MM.1S (cell line): ENCODE measurements at regions not wholly inside any gene's neighbourhood (a gene's known extent, or its start where the extent isn't known, plus 50 kb on each side); places are given as distances from the start of the nearest gene placed in this dataset.

Experiments
- DNase-seq: peaks from one replicate; pipeline ENCODE4 v3.0.0-alpha.2; 2015
- H2AFZ ChIP-seq: fragments of 300-600 bp; sonication (generic); 2 replicates; pipeline ENCODE4 v1.6.0; 2016; ENCODE audit warnings: antibody characterized with exemption, low read length
- H3F3A ChIP-seq: fragments of 300-600 bp; sonication (generic); 2 replicates; pipeline ENCODE4 v1.6.1; 2016; ENCODE audit warnings: mild to moderate bottlenecking, antibody characterized with exemption, low read length, moderate library complexity, mixed read lengths; ENCODE audit not compliant: insufficient read depth
- H3K27ac ChIP-seq: fragments of 300-600 bp; sonication (generic); 2 replicates; pipeline ENCODE4 v1.5.1; 2016; ENCODE audit warnings: mild to moderate bottlenecking, low read length
- H3K27me3 ChIP-seq: fragments of 300-600 bp; sonication (generic); replicated peaks from 2 replicates; pipeline ENCODE4 v1.6.0; 2016; ENCODE audit warnings: low read length; ENCODE audit not compliant: insufficient read depth
- H3K36me3 ChIP-seq: fragments of 300-600 bp; sonication (generic); replicated peaks from 2 replicates; pipeline ENCODE4 v1.6.1; 2016; ENCODE audit warnings: mild to moderate bottlenecking, low read length, mixed read lengths; ENCODE audit not compliant: insufficient read depth
- H3K4me1 ChIP-seq: fragments of 300-600 bp; sonication (generic); 2 replicates; pipeline ENCODE4 v1.6.1; 2016; ENCODE audit warnings: low read length, mixed read lengths
- H3K4me2 ChIP-seq: fragments of 300-600 bp; sonication (generic); 2 replicates; pipeline ENCODE4 v1.6.0; 2016; ENCODE audit warnings: low read depth, low read length
- H3K4me3 ChIP-seq: fragments of 300-600 bp; sonication (generic); 2 replicates; pipeline ENCODE4 v1.5.1; 2016; ENCODE audit warnings: low read length, mixed read lengths
- H3K79me2 ChIP-seq: fragments of 300-600 bp; sonication (generic); 2 replicates; pipeline ENCODE4 v1.6.1; 2016; ENCODE audit warnings: mixed run types, low read length, mixed read lengths
- H3K9ac ChIP-seq: fragments of 300-600 bp; sonication (generic); 2 replicates; pipeline ENCODE4 v1.6.1; 2016; ENCODE audit warnings: low read length, mixed read lengths
- H3K9me2 ChIP-seq: fragments of 300-600 bp; sonication (generic); replicated peaks from 2 replicates; pipeline ENCODE4 v1.6.1; 2016; ENCODE audit warnings: mild to moderate bottlenecking, low read length, mixed read lengths; ENCODE audit not compliant: insufficient read depth
- H3K9me3 ChIP-seq: fragments of 300-600 bp; sonication (generic); replicated peaks from 2 replicates; pipeline ENCODE4 v1.6.1; 2016; ENCODE audit warnings: mild to moderate bottlenecking, low read length, mixed read lengths; ENCODE audit not compliant: insufficient read depth
- H4K20me1 ChIP-seq: fragments of 300-600 bp; sonication (generic); 2 replicates; pipeline ENCODE4 v1.6.1; 2016; ENCODE audit warnings: mild to moderate bottlenecking, low read length, moderate library complexity, mixed read lengths; ENCODE audit not compliant: insufficient read depth
- CTCF ChIP-seq: fragments of 300-600 bp; sonication (generic); IDR thresholded peaks from 2 replicates; pipeline ENCODE4 v1.5.1; 2016; ENCODE audit warnings: antibody characterized with exemption, low read length, mixed read lengths
- EZH2 ChIP-seq: fragments of 300-600 bp; sonication (generic); optimal IDR thresholded peaks from 2 replicates; pipeline ENCODE3; 2017; ENCODE audit warnings: low read depth, mild to moderate bottlenecking, antibody characterized with exemption, low read length, mixed read lengths
- EZH2phosphoT487 ChIP-seq: fragments of 300-600 bp; sonication (generic); IDR thresholded peaks from 2 replicates; pipeline ENCODE4 v1.6.1; 2018; ENCODE audit warnings: antibody characterized with exemption, low read length

- DNase-seq: no peak
- Histone ChIP-seq H3K9me3 (no peaks in the 10 kb centered on the region; the same call in 1 of the 2 replicates), H3K4me2 (no peak overlapping the region), H3K36me3 (no peaks in the 10 kb centered on the region), H3K4me3 (no peak overlapping the region), H3K9me2 (no peaks in the 10 kb centered on the region), H3K79me2 (no peaks in the 10 kb centered on the region), H3K9ac (no peak overlapping the region), H3K27ac (no peak overlapping the region), H3K4me1 (no peaks in the 10 kb centered on the region), H3F3A (no peaks in the 10 kb centered on the region), H2AFZ (no peak overlapping the region), H3K27me3 (no peaks in the 10 kb centered on the region), H4K20me1 (no peaks in the 10 kb centered on the region)
- no peak for TF ChIP-seq EZH2
- no peak for TF ChIP-seq EZH2phosphoT487
- no peak for TF ChIP-seq CTCF
These were observed 633.0 kb upstream of the MKI67 start for GRCh38 chr10:128759174-128759573.

GRCh38 chr10:128763588-128763987 lies 637.4 kb upstream of the MKI67 start:
- H3F3A ChIP-seq: no peaks in the 10 kb centered on the region
- no peaks in the 10 kb centered on the region for H3K9me2 ChIP-seq
- no peak for DNase-seq
- no peaks in the 10 kb centered on the region for H3K36me3 ChIP-seq
- H4K20me1 ChIP-seq: no peaks in the 10 kb centered on the region
- no peak overlapping the region for H3K9ac ChIP-seq
- no peaks in the 10 kb centered on the region for H3K9me3 ChIP-seq
- no peak overlapping the region for H2AFZ ChIP-seq
- H3K79me2 ChIP-seq: no peaks in the 10 kb centered on the region
- H3K4me2 ChIP-seq: no peak overlapping the region
- TF ChIP-seq EZH2 (no peak), CTCF (no peak), EZH2phosphoT487 (no peak)
- H3K27me3 ChIP-seq: no peaks in the 10 kb centered on the region
- H3K27ac ChIP-seq: no peak overlapping the region
- H3K4me3 ChIP-seq: no peak overlapping the region
- H3K4me1 ChIP-seq: no peaks in the 10 kb centered on the region

DNA sequence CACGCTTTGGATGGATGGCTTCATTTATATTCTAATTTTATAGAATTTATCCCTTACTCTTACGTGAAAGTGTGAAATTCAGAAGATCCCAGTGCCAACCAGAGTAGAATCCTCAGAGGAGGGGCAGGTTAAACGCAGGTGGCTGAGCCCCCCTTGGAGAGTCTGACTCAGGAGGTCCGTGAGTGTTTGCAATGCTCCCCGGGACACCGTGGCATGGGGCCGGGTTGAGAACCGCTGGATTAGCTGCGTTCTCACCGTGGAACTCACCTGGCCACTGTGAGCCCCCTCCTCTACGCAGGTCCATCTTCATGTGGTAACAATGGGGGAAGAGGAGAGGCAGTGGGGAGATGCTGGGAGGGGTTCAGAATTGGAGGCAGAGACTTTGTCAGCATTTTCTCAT lies 638.0 kb upstream of the MKI67 start:
- H4K20me1 ChIP-seq: no peaks in the 10 kb centered on the region
- no peaks in the 10 kb centered on the region for H3K9me2 ChIP-seq
- no peaks in the 10 kb centered on the region for H3K9me3 ChIP-seq
- H3K79me2 ChIP-seq: no peaks in the 10 kb centered on the region
- no peak for DNase-seq
- no peaks in the 10 kb centered on the region for H3K4me1 ChIP-seq
- no peak overlapping the region for H3K9ac ChIP-seq
- H3K27ac ChIP-seq: no peak overlapping the region
- no peaks in the 10 kb centered on the region for H3K36me3 ChIP-seq
- no peak overlapping the region for H3K4me3 ChIP-seq
- H2AFZ ChIP-seq: no peak overlapping the region
- H3K27me3 ChIP-seq: no peaks in the 10 kb centered on the region
- no peaks in the 10 kb centered on the region for H3F3A ChIP-seq
- H3K4me2 ChIP-seq: no peak overlapping the region
- TF ChIP-seq CTCF: no peak
- TF ChIP-seq EZH2phosphoT487: no peak
- TF ChIP-seq EZH2: no peak
